ENCODE measurements at regions not wholly inside any gene's neighbourhood (a gene's known extent, or its start where the extent isn't known, plus 50 kb on each side); places are given as distances from the start of the nearest gene placed in this dataset.

DNA sequence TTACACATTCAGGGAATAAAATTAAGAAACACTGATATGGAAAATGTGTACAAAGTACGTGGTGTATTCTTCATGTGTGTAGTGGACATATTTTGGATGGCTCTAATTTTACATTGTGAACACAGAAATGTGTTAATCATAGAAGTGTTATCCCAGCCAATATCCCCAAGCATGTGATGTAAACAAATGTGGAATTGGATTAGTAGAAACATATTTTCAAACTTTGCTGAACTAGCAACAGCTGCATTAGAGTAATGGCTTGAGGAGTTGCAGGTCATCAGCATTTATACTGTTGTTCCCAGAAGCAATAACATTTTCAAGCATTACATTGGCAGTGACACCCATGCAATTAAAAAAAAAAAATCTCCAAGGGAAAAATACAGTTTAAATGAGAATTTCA, 600.6 kb downstream of the SLITRK1 start:
- no peak for TF ChIP-seq CTCF (IDR thresholded peaks at IDR 0.05)
- TF ChIP-seq POLR2AphosphoS5 (IDR thresholded peaks at IDR 0.05) = no peak
